Gastroesophageal sphincter (tissue), 4 donors: ENCODE measurements at regions not wholly inside any gene's neighbourhood (a gene's known extent, or its start where the extent isn't known, plus 50 kb on each side); places are given as distances from the start of the nearest gene placed in this dataset.

ENCODE experiments used
- ATAC-seq: fragments of 150-250 bp; one replicate; pipeline ENCODE4 v1.9.1; 2016; ENCODE audit warnings: mild to moderate bottlenecking, moderate library complexity
- H3K27ac ChIP-seq, 4 donors: fragments of 200-600 bp; sonication (generic) in 3 of 4; 1 replicate in 3 of 4; 2 replicates in 1 of 4; pipeline ENCODE4 v1.5.1; 2016 to 2019
- H3K27me3 ChIP-seq: fragments of 200-600 bp; sonication (generic); one replicate; pipeline ENCODE4 v1.5.1; 2019
- H3K36me3 ChIP-seq, 2 donors: fragments of 200-600 bp; sonication (generic); one replicate each; pipeline ENCODE4 v1.5.1; 2019; ENCODE audit warnings: control low read depth in 1 of 2
- H3K4me1 ChIP-seq, 3 donors: fragments of 200-600 bp; sonication (generic); 1 replicate in 2 of 3; 2 replicates in 1 of 3; pipeline ENCODE4 v1.5.1; 2016 to 2019; ENCODE audit warnings: control low read depth in 2 of 3
- H3K4me3 ChIP-seq, 2 donors: fragments of 200-600 bp; sonication (generic); one replicate each; pipeline ENCODE4 v1.5.1; 2019; ENCODE audit warnings: mild to moderate bottlenecking in 1 of 2, moderate library complexity in 1 of 2
- H3K9me3 ChIP-seq, 3 donors: fragments of 200-600 bp; sonication (generic); one replicate each; pipeline ENCODE4 v1.5.1; 2017 to 2019; ENCODE audit warnings: control low read depth in 2 of 3
- EP300 ChIP-seq: sonication (generic); formaldehyde crosslinking; IDR thresholded peaks from one replicate; pipeline ENCODE4 v1.6.1; 2017; ENCODE audit warnings: antibody characterized with exemption, mild to moderate bottlenecking
- POLR2A ChIP-seq, 2 donors: fragments of 450-650 bp; IDR thresholded peaks; one replicate each; pipeline ENCODE4 v1.6.1; 2017; ENCODE audit warnings: antibody characterized with exemption in 2 of 2, mild to moderate bottlenecking in 2 of 2, moderate library complexity in 1 of 2
- POLR2AphosphoS5 ChIP-seq: sonication (generic); formaldehyde crosslinking; IDR thresholded peaks from one replicate; pipeline ENCODE4 v1.6.1; 2017; ENCODE audit warnings: antibody characterized with exemption
- WGBS, 2 donors: methylation state at CpG; one replicate each; pipeline ENCODE4 v1.1.5; 2018; ENCODE audit warnings: low coverage in 1 of 2; 5-methylcytosine and 5-hydroxymethylcytosine counted together
- TF ChIP-seq, protein P1 (sequence below), 4 experiments: fragments of 200-600 bp in 2 of 4; fragments of 450-650 bp in 2 of 4; sonication (generic) in 1 of 4; IDR thresholded peaks; one replicate each; pipeline ENCODE4 v1.5.1; 2017 to 2019; ENCODE audit warnings: antibody characterized with exemption in 4 of 4, mild to moderate bottlenecking in 2 of 4, moderate library complexity in 2 of 4

DNA sequence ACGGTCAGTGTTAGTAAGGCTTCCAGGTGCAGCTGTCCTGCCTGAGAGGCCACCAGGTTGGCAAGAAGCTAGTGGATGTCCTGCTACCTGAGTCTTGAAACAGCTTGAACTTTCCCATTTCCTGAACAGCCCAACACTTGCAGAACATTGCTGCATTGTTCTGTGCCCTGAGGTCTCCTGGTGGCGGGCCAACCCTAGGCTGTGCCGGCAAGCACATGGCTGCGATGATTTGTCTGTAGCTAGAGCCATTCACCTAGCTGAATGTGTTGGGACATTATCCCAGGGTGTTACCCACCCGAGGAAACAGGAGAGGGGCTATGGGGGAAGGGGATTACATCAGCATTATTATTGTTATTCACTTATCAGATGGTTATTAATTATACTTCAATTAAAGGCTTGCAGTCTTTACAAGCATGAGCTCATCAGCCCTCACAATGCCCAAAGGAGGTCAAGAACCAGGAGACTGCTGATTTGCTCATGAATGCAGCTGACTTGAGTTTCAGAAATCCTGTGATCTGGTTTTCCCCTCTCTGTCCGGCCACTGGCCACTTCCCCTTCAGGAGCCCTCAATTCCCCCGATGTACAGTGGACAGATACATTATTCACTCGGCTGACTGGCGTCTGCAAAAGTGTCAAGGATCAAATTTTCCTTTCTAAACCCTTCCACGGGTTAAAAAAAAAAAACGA, 187.6 kb upstream of the TSC22D1 start:
- 43 to 65% methylated on average over 6 to 7 of the region's 11 CpGs for WGBS, 2 donors
- ATAC-seq = peak; percentile 20

DNA sequence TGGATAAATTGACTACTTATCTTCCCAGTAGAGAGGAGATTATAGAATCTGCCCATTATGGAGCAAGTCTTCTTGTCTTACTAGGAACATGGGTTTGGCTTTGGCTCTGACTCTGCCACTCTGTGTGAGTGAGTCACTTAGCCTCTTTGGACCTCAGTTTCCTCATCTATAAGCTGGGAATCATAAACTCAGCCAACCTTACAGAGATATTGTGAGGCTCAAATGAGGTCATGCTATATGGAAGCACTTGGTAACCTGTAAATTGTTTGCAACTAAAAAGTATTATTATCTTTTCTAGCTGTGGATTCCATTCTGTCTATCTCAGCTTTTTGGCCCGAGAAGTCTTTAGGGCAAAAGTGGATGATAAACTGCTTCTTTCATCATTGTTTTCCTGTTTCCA, 186.8 kb upstream of the TSC22D1 start:
- TF ChIP-seq, protein P1, sequence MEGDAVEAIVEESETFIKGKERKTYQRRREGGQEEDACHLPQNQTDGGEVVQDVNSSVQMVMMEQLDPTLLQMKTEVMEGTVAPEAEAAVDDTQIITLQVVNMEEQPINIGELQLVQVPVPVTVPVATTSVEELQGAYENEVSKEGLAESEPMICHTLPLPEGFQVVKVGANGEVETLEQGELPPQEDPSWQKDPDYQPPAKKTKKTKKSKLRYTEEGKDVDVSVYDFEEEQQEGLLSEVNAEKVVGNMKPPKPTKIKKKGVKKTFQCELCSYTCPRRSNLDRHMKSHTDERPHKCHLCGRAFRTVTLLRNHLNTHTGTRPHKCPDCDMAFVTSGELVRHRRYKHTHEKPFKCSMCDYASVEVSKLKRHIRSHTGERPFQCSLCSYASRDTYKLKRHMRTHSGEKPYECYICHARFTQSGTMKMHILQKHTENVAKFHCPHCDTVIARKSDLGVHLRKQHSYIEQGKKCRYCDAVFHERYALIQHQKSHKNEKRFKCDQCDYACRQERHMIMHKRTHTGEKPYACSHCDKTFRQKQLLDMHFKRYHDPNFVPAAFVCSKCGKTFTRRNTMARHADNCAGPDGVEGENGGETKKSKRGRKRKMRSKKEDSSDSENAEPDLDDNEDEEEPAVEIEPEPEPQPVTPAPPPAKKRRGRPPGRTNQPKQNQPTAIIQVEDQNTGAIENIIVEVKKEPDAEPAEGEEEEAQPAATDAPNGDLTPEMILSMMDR (IDR thresholded peaks at IDR 0.05) = no peak
- no peak for TF ChIP-seq POLR2A (IDR thresholded peaks at IDR 0.05)
- TF ChIP-seq POLR2AphosphoS5 = no peak
- TF ChIP-seq EP300 = no peak
- no peak for ATAC-seq
- no peaks in the 10 kb centered on the region for H3K36me3 ChIP-seq
- H3K27ac ChIP-seq = no peak overlapping the region
- H3K9me3 ChIP-seq = no peaks in the 10 kb centered on the region
- no peaks in the 10 kb centered on the region for H3K27me3 ChIP-seq
- H3K4me3 ChIP-seq = no peak overlapping the region
- 67 to 86% methylated on average over 1 of the region's 1 CpG for WGBS, 2 donors
- peaks cover 0 to 44% (median 0%) of the 10 kb centered on the region in 3 donors for H3K4me1 ChIP-seq

More for the DNA sequence above, 187.6 kb upstream of the TSC22D1 start:
- TF ChIP-seq EP300 (no peak), POLR2AphosphoS5 (no peak), POLR2A (IDR thresholded peaks at IDR 0.05) (no peak)
- TF ChIP-seq, protein P1 (IDR thresholded peaks at IDR 0.05) = no peak
- Histone ChIP-seq H3K4me1 (peaks cover 0 to 41% (median 0%) of the 10 kb centered on the region in 3 donors), H3K36me3 (no peaks in the 10 kb centered on the region), H3K4me3 (no peak overlapping the region), H3K27me3 (no peaks in the 10 kb centered on the region), H3K9me3 (no peaks in the 10 kb centered on the region), H3K27ac (no peak overlapping the region)

DNA sequence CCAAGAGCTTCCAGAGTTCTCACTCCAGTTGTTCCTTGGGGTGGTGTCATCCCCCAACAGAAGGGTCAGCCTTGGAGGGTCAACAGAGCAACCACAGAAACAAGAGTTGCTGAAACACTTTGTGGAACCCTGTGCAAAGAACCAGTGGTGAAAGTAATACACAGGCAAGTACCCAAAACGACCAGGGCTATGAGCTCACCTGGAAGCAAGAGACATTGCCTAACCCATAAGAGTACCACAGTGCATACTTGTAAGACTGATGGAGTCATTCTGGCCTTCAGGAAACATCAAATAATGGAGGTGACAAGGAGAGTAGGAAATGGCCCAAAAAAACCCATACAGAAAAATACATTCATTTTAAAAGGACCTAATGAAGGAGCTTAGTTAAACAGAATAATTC, 184.3 kb upstream of the TSC22D1 start:
- Histone ChIP-seq H3K4me1 (peaks cover 0 to 47% (median 0%) of the 10 kb centered on the region in 3 donors), H3K36me3 (no peaks in the 10 kb centered on the region), H3K9me3 (no peaks in the 10 kb centered on the region), H3K27me3 (no peaks in the 10 kb centered on the region), H3K4me3 (no peak overlapping the region), H3K27ac (peak overlapping the region; percentile 38 to 81 (median 52))
- WGBS, 2 donors = 50% methylated on average over 1 of the region's 1 CpG; no CpG with 5 or more reads in 1 of the 2 donors
- no peak for ATAC-seq
- TF ChIP-seq POLR2AphosphoS5 (peak; percentile 2), EP300 (no peak)

DNA sequence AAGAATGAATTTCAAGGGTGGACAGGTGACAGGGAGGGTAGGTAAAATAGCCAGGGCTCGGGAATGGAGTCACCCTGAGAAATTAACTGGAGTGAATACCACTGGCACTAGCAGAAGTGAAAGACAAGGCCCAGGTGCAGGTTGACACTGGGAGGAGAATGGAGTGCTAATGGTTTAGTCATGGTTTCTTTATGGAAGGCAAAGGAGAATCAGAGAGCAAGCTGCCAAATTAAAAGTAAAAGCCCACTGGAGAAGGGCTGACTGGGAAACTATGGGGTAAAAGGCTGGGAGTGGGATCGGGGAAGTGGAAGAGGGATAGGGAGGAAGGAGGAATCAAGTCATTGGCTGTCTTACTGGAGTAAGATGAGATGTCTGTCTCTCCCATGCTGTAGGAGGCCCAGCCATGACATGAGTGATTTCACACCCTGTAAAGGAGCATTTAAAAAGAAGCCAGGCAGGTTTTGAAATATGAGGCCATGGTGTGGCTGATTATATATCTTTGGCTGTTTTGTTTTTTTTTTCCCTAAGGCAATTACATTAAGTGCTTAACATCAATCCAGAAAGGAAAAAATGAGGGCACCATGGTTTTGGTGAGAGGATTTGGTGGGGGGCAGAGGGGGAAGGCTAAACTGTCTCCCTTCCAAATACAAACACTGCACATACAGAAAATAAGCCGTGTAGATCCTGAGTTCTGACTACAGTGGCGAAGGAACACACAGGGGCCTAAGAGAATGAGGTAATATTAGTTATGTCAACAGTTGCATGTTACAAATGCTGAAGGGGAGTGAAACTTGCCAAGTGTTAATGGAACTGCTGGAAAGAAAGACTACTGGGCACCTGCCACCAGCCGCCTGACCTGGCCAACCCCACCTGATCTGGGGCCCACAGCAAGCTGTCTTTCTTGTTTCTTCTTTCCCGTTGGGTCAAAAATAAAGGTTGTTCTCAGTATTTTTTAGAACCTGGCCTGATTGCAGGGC, 183.5 kb upstream of the TSC22D1 start:
- H3K27ac ChIP-seq = peak overlapping the region; percentile 38 to 81 (median 67)
- H3K27me3 ChIP-seq = no peaks in the 10 kb centered on the region
- TF ChIP-seq POLR2AphosphoS5 (peak; percentile 92), EP300 (no peak)
- peaks cover 0 to 47% (median 0%) of the 10 kb centered on the region in 3 donors for H3K4me1 ChIP-seq
- H3K36me3 ChIP-seq = no peaks in the 10 kb centered on the region
- no peak overlapping the region for H3K4me3 ChIP-seq
- H3K9me3 ChIP-seq = no peaks in the 10 kb centered on the region
- ATAC-seq = peak; percentile 84
- 20 to 37% methylated on average over 2 to 6 of the region's 6 CpGs for WGBS, 2 donors

DNA sequence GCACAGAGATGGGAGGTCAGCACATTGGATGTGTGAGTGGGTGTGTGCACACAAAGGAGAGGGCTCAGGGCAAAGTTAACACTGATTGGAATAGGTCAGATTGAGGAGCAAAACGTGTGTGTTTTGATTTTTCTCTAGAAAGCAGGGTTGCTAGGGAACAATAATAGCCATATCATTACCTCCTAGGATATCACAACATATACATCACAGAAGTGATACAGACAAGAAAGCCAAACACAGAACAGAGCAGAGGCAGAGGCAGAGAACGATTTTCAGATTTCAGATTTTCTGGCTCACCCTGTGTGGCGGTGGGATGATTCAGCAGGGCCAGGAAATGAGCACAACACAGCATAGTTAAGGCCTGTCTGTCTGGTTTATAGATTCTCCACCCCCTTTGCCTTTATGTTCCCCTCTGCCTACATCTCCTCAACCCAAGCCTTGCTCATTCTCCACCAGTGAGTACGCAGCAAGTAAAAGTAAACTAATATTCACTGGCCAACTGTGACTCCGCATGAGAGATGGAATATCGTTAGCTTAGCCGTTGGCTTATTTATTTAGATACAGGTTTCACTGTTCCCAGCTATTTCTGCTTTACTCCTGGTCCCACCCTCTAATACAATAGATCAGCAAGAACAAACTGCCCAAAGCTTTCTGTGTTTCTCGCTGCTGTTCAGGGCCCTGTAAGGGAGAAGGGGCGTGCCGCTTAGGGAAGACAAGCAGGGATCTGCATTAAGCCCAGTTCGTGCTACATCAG, 182.7 kb upstream of the TSC22D1 start:
- peak; percentile 68 for TF ChIP-seq POLR2AphosphoS5
- TF ChIP-seq, protein P1 (IDR thresholded peaks at IDR 0.05) = no peak
- 38 to 59% methylated on average over 4 to 11 of the region's 11 CpGs for WGBS, 2 donors
- ATAC-seq = no peak

More for the DNA sequence above, 182.7 kb upstream of the TSC22D1 start:
- Histone ChIP-seq H3K27me3 (no peaks in the 10 kb centered on the region), H3K4me3 (no peak overlapping the region), H3K9me3 (no peaks in the 10 kb centered on the region), H3K4me1 (peaks cover 0 to 40% (median 0%) of the 10 kb centered on the region in 3 donors), H3K36me3 (no peaks in the 10 kb centered on the region), H3K27ac (peak overlapping the region; percentile 38 to 81 (median 67))
